ENCODE measurements at regions not wholly inside any gene's neighbourhood (a gene's known extent, or its start where the extent isn't known, plus 50 kb on each side); places are given as distances from the start of the nearest gene placed in this dataset.

GRCh38 chr7:136324073-136324704 lies 347.0 kb upstream of the MTPN start:
- no peak overlapping the region for H3K27ac ChIP-seq
- H3K36me3 ChIP-seq, result no peaks in the 10 kb centered on the region
- peaks cover 0 to 7% (median 0%) of the 10 kb centered on the region in 3 donors for H3K9me3 ChIP-seq
- WGBS, 2 donors, result 31 to 39% methylated on average over 4 of the region's 4 CpGs
- no peak overlapping the region for H3K4me3 ChIP-seq
- TF ChIP-seq POLR2A (IDR thresholded peaks at IDR 0.05), result no peak
- TF ChIP-seq, protein P1, sequence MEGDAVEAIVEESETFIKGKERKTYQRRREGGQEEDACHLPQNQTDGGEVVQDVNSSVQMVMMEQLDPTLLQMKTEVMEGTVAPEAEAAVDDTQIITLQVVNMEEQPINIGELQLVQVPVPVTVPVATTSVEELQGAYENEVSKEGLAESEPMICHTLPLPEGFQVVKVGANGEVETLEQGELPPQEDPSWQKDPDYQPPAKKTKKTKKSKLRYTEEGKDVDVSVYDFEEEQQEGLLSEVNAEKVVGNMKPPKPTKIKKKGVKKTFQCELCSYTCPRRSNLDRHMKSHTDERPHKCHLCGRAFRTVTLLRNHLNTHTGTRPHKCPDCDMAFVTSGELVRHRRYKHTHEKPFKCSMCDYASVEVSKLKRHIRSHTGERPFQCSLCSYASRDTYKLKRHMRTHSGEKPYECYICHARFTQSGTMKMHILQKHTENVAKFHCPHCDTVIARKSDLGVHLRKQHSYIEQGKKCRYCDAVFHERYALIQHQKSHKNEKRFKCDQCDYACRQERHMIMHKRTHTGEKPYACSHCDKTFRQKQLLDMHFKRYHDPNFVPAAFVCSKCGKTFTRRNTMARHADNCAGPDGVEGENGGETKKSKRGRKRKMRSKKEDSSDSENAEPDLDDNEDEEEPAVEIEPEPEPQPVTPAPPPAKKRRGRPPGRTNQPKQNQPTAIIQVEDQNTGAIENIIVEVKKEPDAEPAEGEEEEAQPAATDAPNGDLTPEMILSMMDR (IDR thresholded peaks at IDR 0.05), result no peak
- no peak for DNase-seq
- H3K4me1 ChIP-seq, result no peaks in the 10 kb centered on the region
- H3K27me3 ChIP-seq, result peaks cover 0 to 4% (median 0%) of the 10 kb centered on the region in 4 donors
- intact Hi-C loops (cut with DNase I), result no loop called here

GRCh38 chr7:136312592-136312991 lies 335.4 kb upstream of the MTPN start:
- TF ChIP-seq POLR2A (IDR thresholded peaks at IDR 0.05), result no peak
- TF ChIP-seq, protein P1 (IDR thresholded peaks at IDR 0.05), result no peak
- Histone ChIP-seq H3K4me1 (no peaks in the 10 kb centered on the region), H3K4me3 (no peak overlapping the region), H3K36me3 (no peaks in the 10 kb centered on the region), H3K9me3 (peaks cover 0 to 4% (median 2%) of the 10 kb centered on the region in 3 donors), H3K27me3 (no peaks in the 10 kb centered on the region), H3K27ac (no peak overlapping the region)
- DNase-seq, result no peak
- 54 to 70% methylated on average over 1 of the region's 1 CpG for WGBS, 2 donors
- intact Hi-C loops (cut with DNase I), result no loop called here

GRCh38 chr7:136309407-136309806 lies 332.2 kb upstream of the MTPN start:
- Histone ChIP-seq H3K4me3 (no peak overlapping the region), H3K27me3 (no peaks in the 10 kb centered on the region), H3K4me1 (no peaks in the 10 kb centered on the region), H3K36me3 (no peaks in the 10 kb centered on the region), H3K27ac (no peak overlapping the region), H3K9me3 (peaks cover 0 to 4% (median 2%) of the 10 kb centered on the region in 3 donors)
- intact Hi-C loops (cut with DNase I), result no loop called here
- DNase-seq, result no peak
- no peak for TF ChIP-seq POLR2A (IDR thresholded peaks at IDR 0.05)
- TF ChIP-seq, protein P1 (IDR thresholded peaks at IDR 0.05), result no peak
- WGBS, 2 donors, result 77 to 80% methylated on average over 1 of the region's 1 CpG

GRCh38 chr7:136308230-136308629 lies 331.1 kb upstream of the MTPN start:
- Histone ChIP-seq H3K4me1 (no peaks in the 10 kb centered on the region), H3K27ac (no peak overlapping the region), H3K9me3 (peaks cover 0 to 4% (median 2%) of the 10 kb centered on the region in 3 donors), H3K4me3 (no peak overlapping the region), H3K36me3 (no peaks in the 10 kb centered on the region), H3K27me3 (no peaks in the 10 kb centered on the region)
- no peak for DNase-seq
- TF ChIP-seq, protein P1 (IDR thresholded peaks at IDR 0.05), result no peak
- no peak for TF ChIP-seq POLR2A (IDR thresholded peaks at IDR 0.05)
- intact Hi-C loops (cut with DNase I), result no loop called here

- no peak overlapping the region for H3K4me3 ChIP-seq
- DNase-seq, result no peak
- H3K27me3 ChIP-seq, result no peaks in the 10 kb centered on the region
- H3K4me1 ChIP-seq, result no peaks in the 10 kb centered on the region
- TF ChIP-seq POLR2A (IDR thresholded peaks at IDR 0.05), result no peak
- TF ChIP-seq, protein P1 (IDR thresholded peaks at IDR 0.05), result no peak
- no peaks in the 10 kb centered on the region for H3K36me3 ChIP-seq
- intact Hi-C loops (cut with DNase I), result no loop called here
- H3K27ac ChIP-seq, result no peak overlapping the region
- H3K9me3 ChIP-seq, result peaks cover 0 to 2% (median 2%) of the 10 kb centered on the region in 3 donors
- 94 to 95% methylated on average over 2 of the region's 2 CpGs for WGBS, 2 donors
Observed at GRCh38 chr7:136303162-136303561, 326.0 kb upstream of the MTPN start.

Measured in esophagus squamous epithelium (tissue), 5 donors.